Neural cell (in vitro differentiated cells): ENCODE measurements at regions not wholly inside any gene's neighbourhood (a gene's known extent, or its start where the extent isn't known, plus 50 kb on each side); places are given as distances from the start of the nearest gene placed in this dataset.

Source experiments
- EP300 ChIP-seq: fragments of 450-650 bp; conservative IDR thresholded peaks from 2 replicates; pipeline ENCODE4 v1.6.1; 2014; ENCODE audit warnings: antibody characterized with exemption, mild to moderate bottlenecking, moderate library complexity; ENCODE audit not compliant: poor library complexity, severe bottlenecking
- EZH2 ChIP-seq: fragments of 200-600, 300-800 bp; shearing (Covaris generic), sonication (generic); IDR thresholded peaks from 2 replicates; pipeline ENCODE4 v1.6.1; 2014; ENCODE audit warnings: antibody characterized with exemption, low read length, borderline replicate concordance, mild to moderate bottlenecking; ENCODE audit not compliant: insufficient read depth, poor library complexity, severe bottlenecking
- POLR2AphosphoS5 ChIP-seq: IDR thresholded peaks from 2 replicates; pipeline ENCODE4 v1.6.1; 2012
- TAF1 ChIP-seq: IDR thresholded peaks from 2 replicates; pipeline ENCODE4 v1.6.1; 2012; ENCODE audit warnings: low read depth
- TF ChIP-seq, protein P1 (sequence below): fragments of 450-650 bp; IDR thresholded peaks from 2 replicates; pipeline ENCODE4 v1.5.1; 2014; ENCODE audit warnings: antibody characterized with exemption, mild to moderate bottlenecking, moderate library complexity; ENCODE audit not compliant: poor library complexity, severe bottlenecking
- TF ChIP-seq, protein P2 (sequence below): IDR thresholded peaks from 2 replicates; pipeline ENCODE4 v1.6.1; 2012; ENCODE audit warnings: borderline replicate concordance

DNA sequence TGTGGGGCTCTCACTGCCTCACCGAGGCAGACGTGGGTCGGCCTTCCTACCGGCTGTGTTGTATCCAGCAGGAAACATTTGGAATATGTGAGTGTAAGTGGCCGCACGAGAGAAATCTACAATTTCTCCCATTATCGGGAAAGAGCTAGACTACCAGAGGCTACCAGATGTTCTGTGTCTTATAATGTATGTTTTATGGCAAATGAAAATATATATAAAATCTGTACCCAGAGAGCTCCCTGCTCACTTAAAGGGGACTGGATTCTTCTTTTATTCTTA is 69.5 kb upstream of the PITX1 start:
- TF ChIP-seq, protein P1, sequence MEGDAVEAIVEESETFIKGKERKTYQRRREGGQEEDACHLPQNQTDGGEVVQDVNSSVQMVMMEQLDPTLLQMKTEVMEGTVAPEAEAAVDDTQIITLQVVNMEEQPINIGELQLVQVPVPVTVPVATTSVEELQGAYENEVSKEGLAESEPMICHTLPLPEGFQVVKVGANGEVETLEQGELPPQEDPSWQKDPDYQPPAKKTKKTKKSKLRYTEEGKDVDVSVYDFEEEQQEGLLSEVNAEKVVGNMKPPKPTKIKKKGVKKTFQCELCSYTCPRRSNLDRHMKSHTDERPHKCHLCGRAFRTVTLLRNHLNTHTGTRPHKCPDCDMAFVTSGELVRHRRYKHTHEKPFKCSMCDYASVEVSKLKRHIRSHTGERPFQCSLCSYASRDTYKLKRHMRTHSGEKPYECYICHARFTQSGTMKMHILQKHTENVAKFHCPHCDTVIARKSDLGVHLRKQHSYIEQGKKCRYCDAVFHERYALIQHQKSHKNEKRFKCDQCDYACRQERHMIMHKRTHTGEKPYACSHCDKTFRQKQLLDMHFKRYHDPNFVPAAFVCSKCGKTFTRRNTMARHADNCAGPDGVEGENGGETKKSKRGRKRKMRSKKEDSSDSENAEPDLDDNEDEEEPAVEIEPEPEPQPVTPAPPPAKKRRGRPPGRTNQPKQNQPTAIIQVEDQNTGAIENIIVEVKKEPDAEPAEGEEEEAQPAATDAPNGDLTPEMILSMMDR: no peak
- TF ChIP-seq EZH2: no peak
- TF ChIP-seq, protein P2, sequence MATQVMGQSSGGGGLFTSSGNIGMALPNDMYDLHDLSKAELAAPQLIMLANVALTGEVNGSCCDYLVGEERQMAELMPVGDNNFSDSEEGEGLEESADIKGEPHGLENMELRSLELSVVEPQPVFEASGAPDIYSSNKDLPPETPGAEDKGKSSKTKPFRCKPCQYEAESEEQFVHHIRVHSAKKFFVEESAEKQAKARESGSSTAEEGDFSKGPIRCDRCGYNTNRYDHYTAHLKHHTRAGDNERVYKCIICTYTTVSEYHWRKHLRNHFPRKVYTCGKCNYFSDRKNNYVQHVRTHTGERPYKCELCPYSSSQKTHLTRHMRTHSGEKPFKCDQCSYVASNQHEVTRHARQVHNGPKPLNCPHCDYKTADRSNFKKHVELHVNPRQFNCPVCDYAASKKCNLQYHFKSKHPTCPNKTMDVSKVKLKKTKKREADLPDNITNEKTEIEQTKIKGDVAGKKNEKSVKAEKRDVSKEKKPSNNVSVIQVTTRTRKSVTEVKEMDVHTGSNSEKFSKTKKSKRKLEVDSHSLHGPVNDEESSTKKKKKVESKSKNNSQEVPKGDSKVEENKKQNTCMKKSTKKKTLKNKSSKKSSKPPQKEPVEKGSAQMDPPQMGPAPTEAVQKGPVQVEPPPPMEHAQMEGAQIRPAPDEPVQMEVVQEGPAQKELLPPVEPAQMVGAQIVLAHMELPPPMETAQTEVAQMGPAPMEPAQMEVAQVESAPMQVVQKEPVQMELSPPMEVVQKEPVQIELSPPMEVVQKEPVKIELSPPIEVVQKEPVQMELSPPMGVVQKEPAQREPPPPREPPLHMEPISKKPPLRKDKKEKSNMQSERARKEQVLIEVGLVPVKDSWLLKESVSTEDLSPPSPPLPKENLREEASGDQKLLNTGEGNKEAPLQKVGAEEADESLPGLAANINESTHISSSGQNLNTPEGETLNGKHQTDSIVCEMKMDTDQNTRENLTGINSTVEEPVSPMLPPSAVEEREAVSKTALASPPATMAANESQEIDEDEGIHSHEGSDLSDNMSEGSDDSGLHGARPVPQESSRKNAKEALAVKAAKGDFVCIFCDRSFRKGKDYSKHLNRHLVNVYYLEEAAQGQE: no peak
- no peak for TF ChIP-seq EP300
- no peak for TF ChIP-seq TAF1
- no peak for TF ChIP-seq POLR2AphosphoS5
